ENCODE measurements at regions not wholly inside any gene's neighbourhood (a gene's known extent, or its start where the extent isn't known, plus 50 kb on each side); places are given as distances from the start of the nearest gene placed in this dataset.

DNA sequence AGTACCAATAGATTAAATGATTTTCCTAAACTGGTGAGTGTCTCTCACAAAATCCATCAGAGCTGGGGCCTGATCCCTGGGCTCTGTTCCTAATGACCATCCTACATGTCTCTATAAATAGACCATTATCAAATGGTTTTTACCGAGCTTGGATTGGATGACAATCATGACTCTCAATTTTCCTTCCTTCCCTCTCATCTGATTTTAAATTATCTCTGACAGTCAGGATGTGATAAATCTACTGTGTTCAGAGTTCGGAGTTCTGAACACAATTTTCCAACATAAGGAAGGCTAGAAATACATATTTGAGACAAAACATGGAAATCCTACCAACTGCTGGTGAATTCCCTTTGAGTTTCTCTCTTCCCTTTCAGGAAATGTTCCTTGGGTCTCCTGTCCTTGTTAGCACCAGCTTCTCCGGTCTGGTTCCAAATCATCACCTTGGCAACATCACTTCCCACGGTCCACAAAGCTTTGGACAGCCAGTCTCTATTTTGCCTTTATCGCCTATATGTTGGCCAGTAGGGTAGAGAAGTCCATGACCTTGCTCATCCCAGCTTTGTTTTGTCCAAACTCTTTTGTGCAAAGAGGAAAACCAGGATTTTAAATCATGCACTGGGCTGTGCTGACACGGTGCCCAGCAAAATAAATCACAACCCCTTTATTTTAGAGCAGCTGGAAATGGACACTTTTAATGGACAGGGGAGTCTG lies 139.6 kb upstream of the ITGA6 start:
- H3K9ac ChIP-seq (ENCODE audit: insufficient read length, low read depth), result no peak overlapping the region
- no peak overlapping the region for H3K4me3 ChIP-seq (ENCODE audit: insufficient read length, low read depth)
- H3K27me3 ChIP-seq (ENCODE audit: insufficient read depth, insufficient read length), result no peaks in the 10 kb centered on the region
- no peak for DNase-seq (ENCODE audit: low read depth, low spot score)
- TF ChIP-seq ZNF274 (IDR thresholded peaks at IDR 0.05; ENCODE audit: low read depth, low read length) (no peak), SUZ12 (IDR thresholded peaks at IDR 0.05; ENCODE audit: extremely low read depth, insufficient read depth, insufficient read length) (no peak), YY1 (IDR thresholded peaks at IDR 0.05; ENCODE audit: insufficient read depth, insufficient read length) (no peak)
- H3K36me3 ChIP-seq (ENCODE audit: insufficient read depth, insufficient read length, low read length), result no peaks in the 10 kb centered on the region
- peaks cover 8% of the 10 kb centered on the region; the same call in 1 of the 2 replicates for H3K9me3 ChIP-seq (ENCODE audit: insufficient read depth, low read length)
- H3K4me1 ChIP-seq (ENCODE audit: insufficient read depth, insufficient read length), result no peaks in the 10 kb centered on the region

DNA sequence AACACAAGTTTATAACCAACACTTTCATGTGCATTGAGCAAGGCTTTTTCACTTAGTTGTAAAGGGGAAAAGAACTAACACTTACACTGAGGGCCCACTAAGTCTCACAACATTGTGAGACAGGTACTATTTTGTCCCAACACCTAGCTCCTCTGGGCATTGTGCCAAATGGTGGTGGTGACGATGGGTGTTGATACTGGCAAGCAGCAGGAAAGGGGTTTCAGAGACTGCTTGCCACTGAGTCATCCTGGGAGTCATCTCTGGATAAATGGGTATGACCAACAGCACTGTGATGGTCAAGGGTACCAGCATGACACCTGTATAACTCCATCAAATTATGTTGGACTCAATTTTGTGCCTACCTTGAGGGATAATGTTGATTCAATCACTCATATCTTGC lies 138.8 kb upstream of the ITGA6 start:
- Histone ChIP-seq H3K9me3 (ENCODE audit: insufficient read depth, low read length) (peaks cover 8% of the 10 kb centered on the region; the same call in 1 of the 2 replicates), H3K4me1 (ENCODE audit: insufficient read depth, insufficient read length) (no peaks in the 10 kb centered on the region), H3K36me3 (ENCODE audit: insufficient read depth, insufficient read length, low read length) (no peaks in the 10 kb centered on the region), H3K27me3 (ENCODE audit: insufficient read depth, insufficient read length) (no peaks in the 10 kb centered on the region), H3K9ac (ENCODE audit: insufficient read length, low read depth) (no peak overlapping the region), H3K4me3 (ENCODE audit: insufficient read length, low read depth) (no peak overlapping the region)
- TF ChIP-seq YY1 (IDR thresholded peaks at IDR 0.05; ENCODE audit: insufficient read depth, insufficient read length) (no peak), SUZ12 (IDR thresholded peaks at IDR 0.05; ENCODE audit: extremely low read depth, insufficient read depth, insufficient read length) (no peak), ZNF274 (IDR thresholded peaks at IDR 0.05; ENCODE audit: low read depth, low read length) (no peak)
- no peak for DNase-seq (ENCODE audit: low read depth, low spot score)

DNA sequence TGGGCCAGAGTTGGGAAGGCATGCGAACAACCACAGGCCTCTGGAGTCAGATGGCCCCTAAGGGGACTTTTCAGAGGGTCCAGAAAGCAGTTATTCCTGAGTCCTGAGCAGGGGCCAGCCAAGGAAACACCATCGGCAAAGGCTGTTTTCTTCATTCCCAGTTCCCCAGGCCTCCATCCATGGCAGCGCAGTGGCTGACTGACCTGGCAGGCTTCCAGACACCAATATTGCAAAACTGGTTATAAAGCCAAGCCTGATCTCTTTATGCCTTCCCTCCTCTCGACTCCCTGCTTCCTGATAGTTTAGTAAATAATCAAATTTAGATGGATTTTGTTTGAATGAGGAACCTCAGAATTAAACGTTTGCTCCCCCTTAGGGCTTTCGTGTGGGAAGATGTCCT lies 133.4 kb upstream of the ITGA6 start:
- Histone ChIP-seq H3K4me1 (ENCODE audit: insufficient read depth, insufficient read length) (no peaks in the 10 kb centered on the region), H3K9me3 (ENCODE audit: insufficient read depth, low read length) (peaks cover 8% of the 10 kb centered on the region; the same call in 1 of the 2 replicates), H3K27me3 (ENCODE audit: insufficient read depth, insufficient read length) (no peaks in the 10 kb centered on the region), H3K9ac (ENCODE audit: insufficient read length, low read depth) (no peak overlapping the region), H3K36me3 (ENCODE audit: insufficient read depth, insufficient read length, low read length) (no peaks in the 10 kb centered on the region), H3K4me3 (ENCODE audit: insufficient read length, low read depth) (no peak overlapping the region)
- DNase-seq (ENCODE audit: low read depth, low spot score), result no peak
- no peak for TF ChIP-seq ZNF274 (IDR thresholded peaks at IDR 0.05; ENCODE audit: low read depth, low read length)
- TF ChIP-seq YY1 (IDR thresholded peaks at IDR 0.05; ENCODE audit: insufficient read depth, insufficient read length), result no peak
- TF ChIP-seq SUZ12 (IDR thresholded peaks at IDR 0.05; ENCODE audit: extremely low read depth, insufficient read depth, insufficient read length), result no peak

DNA sequence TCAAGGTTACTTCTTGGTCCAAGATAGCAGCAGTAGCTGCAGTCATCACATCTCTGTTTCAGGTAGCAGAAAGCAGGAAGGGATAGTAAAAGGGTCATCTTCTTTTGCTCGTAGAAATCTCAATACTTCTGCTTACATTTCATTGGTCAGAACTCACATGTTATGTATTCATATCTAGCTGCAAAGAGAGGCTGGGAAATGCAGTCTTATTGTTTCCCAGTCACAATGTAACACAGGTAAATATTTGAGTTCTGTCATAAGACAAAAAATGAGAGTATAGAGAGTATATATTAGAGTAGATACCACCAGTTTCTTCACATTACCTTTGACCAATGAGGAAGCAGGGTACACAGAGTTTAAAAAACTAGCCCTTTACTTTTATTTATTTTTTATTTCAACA lies 132.4 kb upstream of the ITGA6 start:
- TF ChIP-seq SUZ12 (IDR thresholded peaks at IDR 0.05; ENCODE audit: extremely low read depth, insufficient read depth, insufficient read length) (no peak), ZNF274 (IDR thresholded peaks at IDR 0.05; ENCODE audit: low read depth, low read length) (no peak), YY1 (IDR thresholded peaks at IDR 0.05; ENCODE audit: insufficient read depth, insufficient read length) (no peak)
- no peak overlapping the region for H3K4me3 ChIP-seq (ENCODE audit: insufficient read length, low read depth)
- no peaks in the 10 kb centered on the region for H3K36me3 ChIP-seq (ENCODE audit: insufficient read depth, insufficient read length, low read length)
- H3K4me1 ChIP-seq (ENCODE audit: insufficient read depth, insufficient read length), result no peaks in the 10 kb centered on the region
- no peaks in the 10 kb centered on the region for H3K27me3 ChIP-seq (ENCODE audit: insufficient read depth, insufficient read length)
- DNase-seq (ENCODE audit: low read depth, low spot score), result no peak
- no peak overlapping the region for H3K9ac ChIP-seq (ENCODE audit: insufficient read length, low read depth)
- H3K9me3 ChIP-seq (ENCODE audit: insufficient read depth, low read length), result peaks cover 8% of the 10 kb centered on the region; the same call in 1 of the 2 replicates

DNA sequence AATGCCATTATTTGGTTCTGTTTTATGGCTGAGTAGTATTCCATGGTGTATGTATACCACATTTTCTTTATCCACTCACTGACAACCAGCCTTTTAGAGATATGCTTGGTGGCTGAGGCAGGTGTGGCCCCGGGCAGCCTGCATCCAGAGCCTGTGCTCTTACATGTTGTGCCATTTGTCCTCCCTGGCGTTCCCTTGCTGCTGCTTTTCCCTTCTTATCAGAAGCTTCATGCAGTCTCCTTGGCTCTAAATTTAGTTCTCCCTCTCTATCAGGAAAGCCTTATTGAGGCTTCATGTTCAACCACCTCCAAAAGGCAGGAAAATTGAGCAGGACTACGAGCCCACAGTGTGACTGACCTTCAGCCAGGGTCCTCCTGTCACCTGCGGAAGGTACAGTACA lies 131.7 kb upstream of the ITGA6 start:
- DNase-seq (ENCODE audit: low read depth, low spot score), result no peak
- no peaks in the 10 kb centered on the region for H3K36me3 ChIP-seq (ENCODE audit: insufficient read depth, insufficient read length, low read length)
- H3K9me3 ChIP-seq (ENCODE audit: insufficient read depth, low read length), result peaks cover 10% of the 10 kb centered on the region; the same call in 1 of the 2 replicates
- no peak overlapping the region for H3K4me3 ChIP-seq (ENCODE audit: insufficient read length, low read depth)
- no peak overlapping the region for H3K9ac ChIP-seq (ENCODE audit: insufficient read length, low read depth)
- TF ChIP-seq ZNF274 (IDR thresholded peaks at IDR 0.05; ENCODE audit: low read depth, low read length) (no peak), SUZ12 (IDR thresholded peaks at IDR 0.05; ENCODE audit: extremely low read depth, insufficient read depth, insufficient read length) (no peak), YY1 (IDR thresholded peaks at IDR 0.05; ENCODE audit: insufficient read depth, insufficient read length) (no peak)
- H3K27me3 ChIP-seq (ENCODE audit: insufficient read depth, insufficient read length), result no peaks in the 10 kb centered on the region
- H3K4me1 ChIP-seq (ENCODE audit: insufficient read depth, insufficient read length), result no peaks in the 10 kb centered on the region

DNA sequence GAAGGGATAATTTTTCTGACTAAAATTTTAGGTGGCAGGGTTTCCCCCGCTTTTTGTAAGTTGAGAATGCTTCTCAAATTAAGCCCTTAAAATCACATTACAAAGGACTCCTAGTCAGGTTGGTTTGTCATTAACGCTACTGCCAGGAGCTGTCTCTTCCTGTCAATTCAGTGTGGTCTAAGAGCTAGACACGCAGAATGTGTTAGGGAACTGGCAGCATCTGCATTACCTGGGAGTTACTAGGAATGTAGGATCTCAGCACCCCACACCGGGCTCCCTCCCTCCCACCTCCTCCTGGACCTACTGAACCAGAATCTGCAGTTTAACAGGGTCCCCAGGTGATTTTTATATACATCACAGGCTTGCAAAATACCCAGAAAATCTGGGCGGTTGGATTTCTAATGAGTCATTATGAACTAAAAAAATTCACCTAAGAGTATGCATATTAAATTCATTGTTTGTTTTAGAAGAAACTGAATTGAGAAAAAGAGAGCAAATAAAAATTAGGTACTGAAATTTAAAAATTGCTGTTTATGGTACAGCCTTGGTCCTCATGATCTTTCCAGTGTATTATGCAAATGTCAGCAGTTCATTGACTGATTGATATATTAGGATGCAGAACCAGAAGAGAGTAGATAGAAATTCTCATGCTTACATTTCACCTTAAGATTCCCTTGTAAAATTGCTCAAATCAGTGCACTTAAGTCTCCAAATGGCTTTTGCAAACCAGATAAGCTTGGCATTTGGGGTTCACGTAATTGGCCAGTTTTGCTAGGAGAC lies 130.9 kb upstream of the ITGA6 start:
- no peaks in the 10 kb centered on the region for H3K4me1 ChIP-seq (ENCODE audit: insufficient read depth, insufficient read length)
- H3K4me3 ChIP-seq (ENCODE audit: insufficient read length, low read depth), result no peak overlapping the region
- DNase-seq (ENCODE audit: low read depth, low spot score), result peak; percentile 49
- H3K27me3 ChIP-seq (ENCODE audit: insufficient read depth, insufficient read length), result no peaks in the 10 kb centered on the region
- no peaks in the 10 kb centered on the region for H3K36me3 ChIP-seq (ENCODE audit: insufficient read depth, insufficient read length, low read length)
- H3K9me3 ChIP-seq (ENCODE audit: insufficient read depth, low read length), result peaks cover 11% of the 10 kb centered on the region; the same call in 1 of the 2 replicates
- no peak for TF ChIP-seq ZNF274 (IDR thresholded peaks at IDR 0.05; ENCODE audit: low read depth, low read length)
- TF ChIP-seq SUZ12 (IDR thresholded peaks at IDR 0.05; ENCODE audit: extremely low read depth, insufficient read depth, insufficient read length), result no peak
- no peak for TF ChIP-seq YY1 (IDR thresholded peaks at IDR 0.05; ENCODE audit: insufficient read depth, insufficient read length)
- H3K9ac ChIP-seq (ENCODE audit: insufficient read length, low read depth), result no peak overlapping the region

DNA sequence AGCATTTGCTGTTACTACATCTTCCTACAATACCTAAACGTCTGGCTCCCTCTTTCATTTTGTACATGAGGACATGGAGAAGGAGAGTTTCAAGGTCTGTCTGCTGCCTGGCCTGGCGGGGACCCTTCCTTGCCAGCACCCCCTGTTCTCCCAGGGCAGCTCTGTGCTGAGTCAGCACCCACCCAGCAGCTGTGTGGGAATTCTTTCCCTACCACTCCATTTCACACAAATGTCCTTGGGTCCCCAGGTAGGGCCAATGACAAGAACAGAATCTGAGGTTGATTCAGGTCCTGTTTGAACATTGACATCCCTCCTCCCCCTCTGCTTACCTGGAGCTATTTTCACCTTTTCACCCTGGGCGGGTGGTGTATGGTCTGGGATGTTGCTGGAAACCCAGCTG lies 129.9 kb upstream of the ITGA6 start:
- Histone ChIP-seq H3K27me3 (ENCODE audit: insufficient read depth, insufficient read length) (no peaks in the 10 kb centered on the region), H3K9ac (ENCODE audit: insufficient read length, low read depth) (no peak overlapping the region), H3K36me3 (ENCODE audit: insufficient read depth, insufficient read length, low read length) (no peaks in the 10 kb centered on the region), H3K4me1 (ENCODE audit: insufficient read depth, insufficient read length) (no peaks in the 10 kb centered on the region), H3K9me3 (ENCODE audit: insufficient read depth, low read length) (peaks cover 6% of the 10 kb centered on the region; the same call in 1 of the 2 replicates), H3K4me3 (ENCODE audit: insufficient read length, low read depth) (no peak overlapping the region)
- no peak for DNase-seq (ENCODE audit: low read depth, low spot score)
- TF ChIP-seq ZNF274 (IDR thresholded peaks at IDR 0.05; ENCODE audit: low read depth, low read length) (no peak), SUZ12 (IDR thresholded peaks at IDR 0.05; ENCODE audit: extremely low read depth, insufficient read depth, insufficient read length) (no peak), YY1 (IDR thresholded peaks at IDR 0.05; ENCODE audit: insufficient read depth, insufficient read length) (no peak)

Data from NT2/D1 (cell line).